Right lobe of liver (tissue), 4 donors: ENCODE measurements at regions not wholly inside any gene's neighbourhood (a gene's known extent, or its start where the extent isn't known, plus 50 kb on each side); places are given as distances from the start of the nearest gene placed in this dataset.

ENCODE experiments used
- CTCF ChIP-seq, 4 donors: fragments of 200-600 bp in 3 of 4; fragments of 450-650 bp in 1 of 4; IDR thresholded peaks; one replicate each; pipeline versions ENCODE4 v1.5.1 to v1.8.0; 2016 to 2022; ENCODE audit warnings: antibody characterized with exemption in 4 of 4, mild to moderate bottlenecking in 2 of 4
- POLR2A ChIP-seq: fragments of 450-650 bp; IDR thresholded peaks from one replicate; pipeline ENCODE4 v1.6.1; 2017; ENCODE audit warnings: antibody characterized with exemption, mild to moderate bottlenecking
- donor health status: DM: no; HTN: no; CAD: no.
- donor health status: DM: no; HTN: no; CAD: no.
- donor health status: DM: no; HTN: yes; CAD: no.

GRCh38 chr10:9951481-9952257 is 1066.0 kb upstream of the CELF2 start:
- TF ChIP-seq CTCF (IDR thresholded peaks at IDR 0.05) (no peak), POLR2A (no peak)
